Activated naive CD4-positive, alpha-beta T cell treated with Interleukin-2 at 50 U/mL for 16 hours (primary cell): ENCODE measurements at regions not wholly inside any gene's neighbourhood (a gene's known extent, or its start where the extent isn't known, plus 50 kb on each side); places are given as distances from the start of the nearest gene placed in this dataset.
"Not testable (repeated sequence)": the region's sequence is repeated elsewhere in the genome, so short reads cannot be mapped to it uniquely, and the experiment has no call there.

Experiments
- DNase-seq: peaks from one replicate; pipeline ENCODE4 v3.0.0-alpha.2; 2020

- no peak for DNase-seq
Measured at GRCh38 chr6:1230281-1230680, 81.6 kb upstream of the FOXQ1 start.

- no peak for DNase-seq
Measured at GRCh38 chr6:1229808-1230207, 82.1 kb upstream of the FOXQ1 start.

GRCh38 chr6:1229301-1229700, 82.6 kb upstream of the FOXQ1 start:
- no peak for DNase-seq

- DNase-seq, result no peak
Measured at GRCh38 chr6:1228754-1229191, 83.1 kb upstream of the FOXQ1 start.

- no peak for DNase-seq
Measured at GRCh38 chr6:1227935-1228753, 83.8 kb upstream of the FOXQ1 start.

- DNase-seq, result no peak
Measured at GRCh38 chr6:1227600-1227934, 84.3 kb upstream of the FOXQ1 start.

- DNase-seq, result no peak
Measured at GRCh38 chr6:1226277-1227099, 85.4 kb upstream of the FOXQ1 start.

GRCh38 chr6:1224514-1224913, 87.4 kb upstream of the FOXQ1 start:
- DNase-seq, result no peak

GRCh38 chr6:1222728-1223595, 88.9 kb upstream of the FOXQ1 start:
- no peak for DNase-seq

GRCh38 chr6:1217396-1217795, 94.5 kb upstream of the FOXQ1 start:
- no peak for DNase-seq

GRCh38 chr6:1216488-1216974, 95.4 kb upstream of the FOXQ1 start:
- no peak for DNase-seq

- DNase-seq, result no peak
Measured at GRCh38 chr6:1215884-1216487, 95.9 kb upstream of the FOXQ1 start.

- no peak for DNase-seq
Measured at GRCh38 chr6:1215023-1215422, 96.9 kb upstream of the FOXQ1 start.

GRCh38 chr6:1212919-1213318, 99.0 kb upstream of the FOXQ1 start:
- no peak for DNase-seq

GRCh38 chr6:1212138-1212537, 99.8 kb upstream of the FOXQ1 start:
- DNase-seq, result not testable (repeated sequence)

- not testable (repeated sequence) for DNase-seq
Measured at GRCh38 chr6:1210631-1211030, 101.3 kb upstream of the FOXQ1 start.

- no peak for DNase-seq
Measured at GRCh38 chr6:1208876-1209275, 103.0 kb upstream of the FOXQ1 start.

GRCh38 chr6:1203546-1203945, 108.4 kb upstream of the FOXQ1 start:
- no peak for DNase-seq

GRCh38 chr6:1202201-1202600, 109.7 kb upstream of the FOXQ1 start:
- no peak for DNase-seq

GRCh38 chr6:1201547-1202200, 110.2 kb upstream of the FOXQ1 start:
- no peak for DNase-seq

GRCh38 chr6:1200409-1201101, 111.3 kb upstream of the FOXQ1 start:
- no peak for DNase-seq

- DNase-seq, result no peak
Measured at GRCh38 chr6:1200081-1200408, 111.9 kb upstream of the FOXQ1 start.
